Fibroblast of pulmonary artery (primary cell): ENCODE measurements at regions not wholly inside any gene's neighbourhood (a gene's known extent, or its start where the extent isn't known, plus 50 kb on each side); places are given as distances from the start of the nearest gene placed in this dataset.
"Not testable (repeated sequence)": the region's sequence is repeated elsewhere in the genome, so short reads cannot be mapped to it uniquely, and the experiment has no call there.

ENCODE experiments used
- DNase-seq: peaks from one replicate; pipeline ENCODE4 v3.0.0-alpha.2; 2010; ENCODE audit warnings: low read depth
- H3K4me3 ChIP-seq: replicated peaks from 2 replicates; pipeline ENCODE4 v1.5.1; 2011; ENCODE audit warnings: low read depth, mild to moderate bottlenecking, control low read depth, low read length, moderate library complexity
- TF ChIP-seq, protein P1 (sequence below): IDR thresholded peaks from 2 replicates; pipeline ENCODE4 v1.5.1; 2011; ENCODE audit warnings: mild to moderate bottlenecking, control low read depth, low read length, inconsistent platforms; ENCODE audit errors: missing control alignments

- DNase-seq: peak; percentile 65
- peak overlapping the region; percentile 0 for H3K4me3 ChIP-seq
- TF ChIP-seq, protein P1, sequence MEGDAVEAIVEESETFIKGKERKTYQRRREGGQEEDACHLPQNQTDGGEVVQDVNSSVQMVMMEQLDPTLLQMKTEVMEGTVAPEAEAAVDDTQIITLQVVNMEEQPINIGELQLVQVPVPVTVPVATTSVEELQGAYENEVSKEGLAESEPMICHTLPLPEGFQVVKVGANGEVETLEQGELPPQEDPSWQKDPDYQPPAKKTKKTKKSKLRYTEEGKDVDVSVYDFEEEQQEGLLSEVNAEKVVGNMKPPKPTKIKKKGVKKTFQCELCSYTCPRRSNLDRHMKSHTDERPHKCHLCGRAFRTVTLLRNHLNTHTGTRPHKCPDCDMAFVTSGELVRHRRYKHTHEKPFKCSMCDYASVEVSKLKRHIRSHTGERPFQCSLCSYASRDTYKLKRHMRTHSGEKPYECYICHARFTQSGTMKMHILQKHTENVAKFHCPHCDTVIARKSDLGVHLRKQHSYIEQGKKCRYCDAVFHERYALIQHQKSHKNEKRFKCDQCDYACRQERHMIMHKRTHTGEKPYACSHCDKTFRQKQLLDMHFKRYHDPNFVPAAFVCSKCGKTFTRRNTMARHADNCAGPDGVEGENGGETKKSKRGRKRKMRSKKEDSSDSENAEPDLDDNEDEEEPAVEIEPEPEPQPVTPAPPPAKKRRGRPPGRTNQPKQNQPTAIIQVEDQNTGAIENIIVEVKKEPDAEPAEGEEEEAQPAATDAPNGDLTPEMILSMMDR: no peak
These were observed 92.5 kb downstream of the VCPKMT start for GRCh38 chr14:50023671-50024490.

GRCh38 chr14:50025073-50025472 is 91.3 kb downstream of the VCPKMT start:
- TF ChIP-seq, protein P1: no peak
- DNase-seq: no peak
- H3K4me3 ChIP-seq: no peak overlapping the region

- TF ChIP-seq, protein P1: no peak
- no peak overlapping the region for H3K4me3 ChIP-seq
- DNase-seq: no peak
These were observed 90.6 kb downstream of the VCPKMT start for GRCh38 chr14:50025776-50026175.

- DNase-seq: no peak
- TF ChIP-seq, protein P1: no peak
- no peak overlapping the region for H3K4me3 ChIP-seq
These were observed 90.0 kb downstream of the VCPKMT start for GRCh38 chr14:50026396-50026795.

DNA sequence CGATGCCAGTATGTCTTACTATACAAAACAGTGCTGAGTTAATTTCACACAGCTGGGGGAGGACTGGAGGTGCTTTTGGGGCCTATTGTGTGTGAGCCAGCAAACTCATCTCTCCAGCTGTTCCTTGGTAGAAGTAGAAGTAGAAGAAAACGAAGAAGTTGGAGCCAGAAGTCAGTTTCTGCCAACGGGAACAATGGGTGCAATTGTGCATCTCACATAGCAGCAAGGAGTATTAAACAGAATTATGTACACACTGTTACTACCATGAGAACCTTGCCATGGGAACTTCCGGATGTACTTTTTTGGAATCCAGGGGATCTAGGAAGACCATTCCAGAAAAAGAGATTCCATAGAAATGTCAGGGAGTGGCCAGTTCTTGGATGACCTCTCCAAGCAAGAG is 88.6 kb downstream of the VCPKMT start:
- H3K4me3 ChIP-seq: no peak overlapping the region
- TF ChIP-seq, protein P1: no peak
- peak; percentile 56 for DNase-seq

DNA sequence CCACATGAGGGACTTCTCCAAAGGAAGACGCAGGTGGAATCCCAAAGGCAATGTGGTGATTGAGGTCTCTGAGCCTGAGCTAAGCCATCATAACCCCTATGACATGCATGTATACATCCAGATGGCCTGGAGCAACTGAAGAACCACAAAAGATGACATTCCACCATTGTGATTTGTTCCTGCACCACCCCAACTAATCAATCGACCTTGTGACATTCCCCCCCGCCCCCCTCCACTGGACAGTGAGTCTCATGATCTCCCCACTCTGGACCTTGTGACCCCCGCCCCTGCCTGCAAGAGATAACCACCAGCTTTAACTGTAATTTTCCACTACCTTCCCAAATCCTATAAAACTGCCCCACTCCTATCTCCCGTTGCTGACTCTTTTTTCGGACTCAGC is 87.9 kb downstream of the VCPKMT start:
- DNase-seq: no peak
- TF ChIP-seq, protein P1: no peak
- H3K4me3 ChIP-seq: no peak overlapping the region

DNA sequence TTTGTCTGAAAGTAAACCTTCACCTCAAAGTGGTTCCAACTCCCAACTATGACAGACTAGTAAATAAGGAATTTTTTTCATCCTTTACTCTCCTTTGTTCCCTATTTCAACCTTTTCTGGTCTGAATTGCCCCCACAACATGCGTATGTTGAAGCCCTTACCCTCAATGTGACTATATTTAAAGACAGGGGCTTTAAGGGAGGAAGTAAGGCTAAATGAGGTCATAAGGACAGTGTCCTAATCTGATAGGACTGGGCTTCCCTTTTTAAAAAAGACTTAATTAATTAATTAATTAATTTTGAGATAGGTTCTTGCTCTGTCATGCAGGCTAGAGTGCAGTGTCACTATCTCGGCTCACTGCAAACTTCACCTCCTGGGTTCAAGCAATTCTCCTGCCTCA is 86.3 kb downstream of the VCPKMT start:
- TF ChIP-seq, protein P1: no peak
- no peak overlapping the region for H3K4me3 ChIP-seq
- no peak for DNase-seq

DNA sequence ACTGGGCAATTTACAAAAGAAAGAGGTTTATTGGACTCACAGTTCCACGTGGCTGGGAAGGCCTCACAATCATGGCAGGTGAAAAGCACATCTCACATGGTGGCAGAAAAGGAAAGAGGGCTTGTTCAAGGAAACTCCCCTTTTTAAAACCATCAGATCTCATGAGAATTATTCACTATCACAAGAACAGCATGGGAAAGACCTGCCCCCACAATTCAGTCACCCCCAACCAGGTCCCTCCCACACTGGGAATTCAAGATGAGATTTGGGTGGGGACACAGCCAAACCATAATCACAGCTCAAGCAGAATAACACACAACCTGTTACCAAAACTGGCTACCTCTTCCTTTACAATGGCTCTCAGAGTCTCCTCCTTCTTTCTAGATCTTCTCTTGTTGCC is 85.5 kb downstream of the VCPKMT start:
- not testable (repeated sequence) for H3K4me3 ChIP-seq, DNase-seq
